GM18517 (cell line): ENCODE measurements at regions not wholly inside any gene's neighbourhood (a gene's known extent, or its start where the extent isn't known, plus 50 kb on each side); places are given as distances from the start of the nearest gene placed in this dataset.
"Not testable (repeated sequence)": the region's sequence is repeated elsewhere in the genome, so short reads cannot be mapped to it uniquely, and the experiment has no call there.

Source experiments
- ATAC-seq: cut with Tn5 transposase; IDR thresholded peaks from one replicate; pipeline ENCODE4 v1.9.1; 2021; ENCODE audit warnings: mild to moderate bottlenecking, moderate library complexity; ENCODE audit not compliant: unreplicated experiment

DNA sequence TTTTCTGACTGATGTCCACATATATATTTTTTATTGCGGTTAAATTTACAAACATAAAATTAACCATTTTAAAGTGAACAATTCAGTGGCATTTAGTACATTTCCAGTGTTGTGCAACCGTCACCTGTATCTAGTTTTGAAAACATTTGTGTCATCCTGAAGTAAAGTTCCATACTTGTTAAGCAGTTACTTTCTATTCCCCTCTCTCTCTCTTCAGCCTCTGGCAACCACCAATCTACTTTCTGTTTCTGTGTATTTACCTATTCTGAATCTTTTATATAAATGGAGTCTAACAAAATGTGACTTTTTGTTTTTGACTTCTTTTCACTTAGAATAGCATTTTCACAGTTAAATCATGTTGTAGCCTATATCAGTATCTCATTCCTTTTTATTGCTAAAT lies 480.1 kb upstream of the SMARCA2 start:
- ATAC-seq, result peak; percentile 63

DNA sequence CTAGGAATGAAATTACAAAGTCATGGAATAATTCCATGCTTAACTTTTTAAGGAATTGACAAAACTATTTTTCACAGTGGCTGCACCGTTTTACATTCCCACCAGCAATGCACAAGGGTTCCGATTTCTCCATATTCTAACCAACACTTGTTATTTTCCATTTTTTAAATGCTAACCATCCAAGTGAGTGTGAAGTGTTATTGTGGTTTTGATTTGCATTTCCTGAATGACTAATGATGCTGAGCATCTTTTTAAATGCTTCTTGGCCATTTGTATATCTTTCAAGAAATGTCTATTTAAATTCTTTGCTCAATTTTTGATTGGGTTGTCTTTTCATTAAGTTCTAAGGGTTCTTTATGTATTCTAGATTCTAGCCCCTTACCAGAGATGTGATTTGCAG lies 479.5 kb upstream of the SMARCA2 start:
- ATAC-seq, result no peak

DNA sequence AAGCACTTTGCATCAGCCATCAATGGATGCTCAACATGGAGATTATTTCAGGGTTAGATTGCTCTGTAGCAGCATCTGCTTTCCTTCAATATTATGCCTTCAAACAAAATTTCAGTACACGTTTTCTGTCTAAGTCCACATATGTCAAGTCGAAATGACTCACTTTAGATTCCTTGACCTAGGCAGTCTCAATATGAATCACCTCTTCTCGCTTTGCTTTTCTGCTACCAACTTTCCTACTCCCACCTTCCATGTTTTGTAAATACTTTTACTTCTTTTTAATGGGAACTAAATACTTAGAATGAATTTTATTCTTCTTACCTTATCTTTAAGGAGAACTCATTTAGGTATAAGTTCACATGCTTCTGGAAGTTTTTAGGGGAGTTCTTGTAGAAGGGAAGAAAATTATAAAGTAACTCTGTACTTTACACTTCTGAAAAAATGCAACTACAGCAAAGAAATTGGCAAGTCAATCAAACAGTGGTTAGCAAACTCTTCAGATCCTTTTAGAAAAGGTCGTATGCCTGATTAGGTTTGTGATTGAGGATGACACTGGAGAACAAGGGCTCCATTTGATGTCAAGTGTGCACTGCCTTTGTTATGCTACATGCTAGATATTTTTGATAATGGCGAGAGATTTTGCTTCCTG lies 478.5 kb upstream of the SMARCA2 start:
- peak; percentile 71 for ATAC-seq

DNA sequence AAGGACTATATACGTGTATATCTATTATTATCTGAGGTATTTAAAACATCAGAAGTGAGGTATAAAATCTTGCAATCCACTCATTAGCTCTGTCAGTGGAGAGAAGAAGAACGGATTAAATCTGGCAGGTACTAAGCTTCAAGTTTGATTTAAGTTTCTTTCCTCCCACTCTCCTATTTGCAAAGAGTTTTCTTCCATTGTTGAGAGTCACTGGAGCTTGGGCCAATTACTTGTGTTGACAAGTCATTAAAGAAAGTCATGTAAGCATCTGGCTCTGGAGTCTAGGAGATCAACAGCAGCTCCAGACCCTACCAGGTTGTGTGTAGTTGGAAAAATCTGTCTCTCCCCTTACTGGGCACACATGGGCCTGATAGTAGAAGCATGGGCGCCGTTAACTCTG lies 476.8 kb upstream of the SMARCA2 start:
- ATAC-seq, result no peak

DNA sequence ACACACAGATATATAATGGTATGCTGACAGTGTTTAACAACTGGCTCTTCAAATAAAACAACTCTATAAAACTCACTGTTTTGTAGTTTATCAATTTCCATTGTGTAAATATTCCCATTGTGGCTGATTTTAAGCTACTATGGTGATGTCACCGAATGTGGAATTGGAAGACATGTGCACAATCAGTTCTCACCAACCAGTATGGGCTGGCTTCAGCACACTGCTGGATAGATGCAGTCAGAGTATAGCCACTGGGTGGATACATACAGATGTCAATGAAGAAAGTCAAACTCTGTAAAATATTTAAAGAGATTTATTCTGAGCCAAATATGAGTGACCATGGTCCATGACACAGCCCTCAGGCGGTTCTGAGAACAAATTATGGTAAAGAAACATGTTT lies 475.9 kb upstream of the SMARCA2 start:
- ATAC-seq, result no peak

DNA sequence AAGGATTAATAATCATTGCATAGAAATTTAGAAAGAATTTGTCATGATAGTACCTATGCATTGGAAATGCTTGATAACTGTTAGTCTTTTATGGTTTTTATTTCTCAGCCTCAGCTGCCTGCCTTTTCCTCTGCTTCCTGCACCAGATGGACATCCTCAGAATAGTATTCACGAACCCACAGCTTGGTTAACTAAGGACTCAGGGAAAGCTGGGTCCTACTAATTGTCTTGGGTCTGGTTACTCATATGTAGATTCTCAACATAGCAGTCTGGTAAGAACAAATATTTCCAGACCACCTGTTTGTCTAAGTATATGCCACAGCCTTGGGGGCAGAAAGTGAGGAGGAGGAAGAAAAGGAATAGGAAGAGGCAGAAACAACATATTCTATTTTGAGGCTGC lies 464.5 kb upstream of the SMARCA2 start:
- ATAC-seq, result no peak

DNA sequence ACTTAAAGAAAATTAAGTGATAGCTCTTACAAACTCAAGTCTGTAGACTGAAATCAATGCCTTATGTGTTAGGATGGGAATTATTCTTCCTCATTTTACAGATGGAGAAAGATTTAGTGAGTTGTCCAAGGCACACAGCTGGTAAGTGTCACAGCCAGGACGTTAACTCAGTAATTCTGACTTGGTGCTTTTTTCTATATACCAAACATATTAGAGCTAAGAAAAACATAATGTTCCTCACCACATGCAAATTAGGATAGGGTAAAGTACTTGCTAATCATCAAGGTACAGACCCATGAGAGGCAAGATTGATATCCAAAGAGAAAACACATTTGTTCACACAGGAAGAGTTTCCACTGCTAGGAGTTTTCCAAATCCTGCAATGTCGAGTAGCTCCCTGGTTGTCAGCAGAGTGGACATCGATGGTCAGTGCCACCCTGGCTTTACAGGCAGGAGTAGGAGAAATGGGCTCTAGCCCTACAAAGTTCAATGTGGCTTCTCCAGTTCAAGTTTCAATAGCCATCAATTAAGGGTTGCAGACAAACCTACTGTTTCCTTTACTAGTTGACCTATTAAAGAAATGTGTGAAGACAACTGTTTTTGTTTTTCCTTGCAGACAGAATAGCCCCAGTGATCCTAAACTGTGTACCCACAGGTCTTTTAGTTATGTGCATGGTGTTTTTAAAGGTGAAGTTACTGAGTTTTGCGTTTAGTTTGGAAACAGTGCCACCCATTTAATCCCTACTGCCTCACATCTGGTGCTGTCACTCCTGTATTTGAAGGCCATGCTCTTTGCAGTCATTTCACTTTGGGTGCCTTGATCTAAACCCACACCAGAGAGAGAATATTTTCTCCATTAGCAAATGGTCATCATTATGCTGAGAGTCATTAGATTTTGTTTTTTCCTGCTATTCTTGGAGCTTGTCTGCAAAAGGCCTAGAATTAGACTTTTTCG lies 460.8 kb upstream of the SMARCA2 start:
- ATAC-seq, result peak; percentile 56

DNA sequence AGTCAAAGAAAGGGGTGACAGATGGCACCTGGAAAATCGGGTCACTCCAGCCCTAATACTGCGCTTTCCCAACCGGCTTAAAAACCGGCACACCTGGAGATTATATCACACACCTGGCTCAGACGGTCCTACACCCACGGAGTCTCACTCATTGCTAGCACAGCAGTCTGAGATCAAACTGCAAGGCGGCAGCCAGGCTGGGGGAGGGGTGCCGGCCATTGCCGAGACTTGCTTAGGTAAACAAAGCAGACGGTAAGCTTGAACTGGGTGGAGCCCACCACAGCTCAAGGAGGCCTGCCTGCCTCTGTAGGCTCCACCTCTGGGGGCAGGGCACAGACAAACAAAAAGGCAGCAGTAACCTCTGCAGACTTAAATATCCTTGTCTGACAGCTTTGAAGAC lies 456.5 kb upstream of the SMARCA2 start:
- ATAC-seq, result not testable (repeated sequence)

DNA sequence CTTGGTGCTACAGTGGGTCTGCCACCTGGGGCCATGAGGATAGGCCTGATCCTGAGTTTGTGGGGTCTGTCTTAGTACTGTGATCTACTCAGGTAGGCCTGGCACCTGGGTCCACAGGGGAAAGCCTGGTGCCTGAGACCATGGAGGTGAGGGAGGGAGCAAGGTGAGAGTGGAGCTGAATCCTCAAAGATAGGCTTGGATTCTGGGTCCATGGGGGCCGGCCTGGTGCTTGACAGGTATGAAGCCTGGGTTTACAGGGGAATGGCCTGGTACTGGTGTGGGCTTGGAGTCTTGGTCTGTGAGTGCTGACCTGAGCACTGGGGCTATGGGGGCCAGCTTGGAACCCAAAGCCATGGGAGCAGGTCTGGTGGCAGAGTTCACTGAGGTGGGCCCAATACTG lies 439.2 kb upstream of the SMARCA2 start:
- no peak for ATAC-seq

DNA sequence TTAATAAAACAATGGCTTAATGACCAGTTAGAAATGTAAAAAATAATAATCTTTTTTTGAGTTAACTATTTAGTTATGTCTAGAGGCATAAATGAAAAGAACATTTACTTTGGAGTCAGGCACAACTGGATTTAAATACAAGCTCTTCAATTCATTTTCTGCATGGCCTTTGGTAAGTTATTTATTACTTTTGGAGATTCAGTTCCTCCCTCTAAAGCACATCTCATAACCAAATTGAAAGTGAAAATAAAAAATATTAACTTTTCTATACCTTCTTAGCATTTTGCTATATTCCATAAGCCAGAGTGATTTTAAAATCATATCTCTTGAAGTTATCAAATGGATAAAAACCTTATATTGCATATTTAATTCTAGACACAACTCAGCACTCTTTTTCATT lies 434.9 kb upstream of the SMARCA2 start:
- ATAC-seq, result peak; percentile 95

DNA sequence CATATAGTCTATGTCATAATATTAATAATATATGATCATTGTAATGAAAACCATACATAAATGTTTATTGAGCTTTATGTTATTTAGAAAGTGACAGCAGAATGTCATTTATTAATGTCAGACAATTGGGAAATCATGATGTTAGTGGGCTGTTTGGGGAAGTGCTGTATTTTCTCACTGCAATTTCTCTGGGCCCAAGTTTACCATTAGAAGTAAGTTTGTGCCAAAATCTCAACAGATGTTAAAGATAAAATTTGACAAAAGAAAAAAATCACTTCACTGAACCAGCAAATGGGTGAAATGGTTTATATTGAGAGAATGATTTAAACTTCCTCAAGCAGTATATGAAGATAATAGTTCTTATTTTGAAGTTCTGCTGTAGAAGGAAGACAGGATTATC lies 433.2 kb upstream of the SMARCA2 start:
- no peak for ATAC-seq

DNA sequence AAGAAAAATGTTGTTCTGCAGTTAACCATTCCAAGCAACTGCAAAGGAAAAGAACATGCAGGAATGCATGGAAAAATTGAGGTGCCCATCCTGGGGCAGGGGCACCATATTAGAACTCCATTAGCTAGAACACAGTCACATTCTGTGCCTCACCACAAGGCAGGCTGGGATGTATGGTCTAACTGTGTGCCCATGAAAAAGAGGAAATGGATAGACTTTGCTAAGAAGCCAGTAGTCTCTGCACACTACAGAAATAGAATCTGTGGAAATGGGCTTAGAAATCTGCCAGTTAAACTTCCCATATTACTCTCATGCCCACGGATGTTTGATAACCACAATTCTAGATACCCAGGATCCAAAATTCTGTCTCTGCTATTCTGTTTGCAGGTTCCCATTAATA lies 423.8 kb upstream of the SMARCA2 start:
- no peak for ATAC-seq

DNA sequence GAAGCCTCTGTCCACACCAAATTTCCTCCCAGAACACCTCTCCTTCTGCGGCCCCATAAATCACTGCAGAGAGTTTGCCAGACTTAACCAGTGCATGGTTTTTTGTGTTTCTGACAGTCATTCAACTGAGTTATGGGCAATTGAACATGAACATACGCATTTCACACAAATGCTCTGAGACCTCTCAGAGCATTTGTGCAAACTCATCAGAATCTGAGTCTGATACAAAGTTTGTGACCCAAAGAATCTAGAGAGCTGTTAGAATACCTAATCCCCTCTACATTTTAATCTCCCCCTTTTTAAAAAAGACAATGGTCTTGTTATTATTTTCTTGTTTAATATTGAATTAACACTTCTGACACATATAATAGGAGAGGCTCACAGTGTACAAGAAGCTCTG lies 416.9 kb upstream of the SMARCA2 start:
- ATAC-seq, result no peak

DNA sequence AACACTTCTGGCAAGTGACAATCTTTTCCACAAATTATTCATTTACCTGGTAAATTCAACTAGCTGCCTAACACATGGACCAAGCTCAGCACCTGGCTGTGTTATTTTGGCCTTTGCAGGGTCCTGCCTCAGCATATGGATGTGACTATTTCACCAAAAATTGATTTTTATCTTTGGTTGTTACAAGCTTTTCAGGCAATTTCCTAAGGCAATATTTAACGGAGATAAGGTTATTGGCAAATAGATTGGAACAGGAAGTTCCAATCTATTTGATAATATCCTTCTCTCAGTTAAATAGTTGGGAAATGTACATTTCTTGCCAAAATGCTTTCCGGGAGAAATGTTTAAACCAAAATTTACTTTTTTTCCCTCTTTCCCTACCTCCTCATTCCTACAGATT lies 415.2 kb upstream of the SMARCA2 start:
- ATAC-seq, result no peak

DNA sequence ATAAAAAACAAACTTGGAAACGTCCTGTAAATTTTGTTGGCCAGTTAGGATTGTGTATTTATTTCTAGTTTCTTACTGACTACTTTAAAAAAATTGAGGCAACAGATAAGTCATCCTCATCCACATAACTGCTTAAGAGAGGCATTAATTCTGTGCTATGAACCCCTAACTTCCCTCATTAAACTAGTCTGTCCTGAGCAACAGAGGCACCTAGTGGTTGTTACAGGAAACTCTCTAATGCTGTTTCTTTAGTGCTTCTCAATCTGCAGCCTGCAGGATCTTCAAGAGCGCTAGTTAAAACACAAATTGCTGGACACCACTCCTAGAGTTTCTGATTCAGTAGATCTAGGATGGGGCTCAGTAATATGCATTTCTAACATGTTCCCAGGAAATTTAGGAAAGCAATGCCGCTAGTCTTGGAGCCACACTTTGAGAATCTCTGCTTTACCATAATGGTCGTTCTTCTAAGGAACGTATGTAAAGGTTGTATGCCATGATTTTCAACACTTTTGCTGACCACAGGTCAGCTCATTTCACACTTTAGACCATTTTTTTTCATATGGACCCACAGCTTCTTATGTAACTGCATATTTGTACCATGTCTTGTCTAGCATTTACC lies 410.1 kb upstream of the SMARCA2 start:
- peak; percentile 77 for ATAC-seq

DNA sequence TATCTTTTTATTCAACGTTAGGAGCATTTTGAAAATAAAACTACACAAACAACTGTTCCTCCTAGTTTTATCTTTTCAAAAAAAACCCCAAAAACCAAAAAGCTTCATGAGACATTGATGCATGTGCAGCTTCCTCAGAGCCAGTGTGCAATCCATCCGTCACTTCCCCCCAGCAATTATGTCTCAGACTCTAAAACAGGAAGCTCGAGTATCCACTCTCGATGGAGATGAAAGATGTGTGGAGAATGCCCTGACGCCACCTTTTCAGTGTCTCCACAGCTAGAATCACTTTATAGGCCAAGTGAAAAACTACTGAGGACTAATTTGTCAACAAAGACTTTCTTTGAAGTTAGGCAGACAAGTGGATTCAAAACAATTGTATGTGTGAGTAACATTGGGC lies 408.9 kb upstream of the SMARCA2 start:
- ATAC-seq, result no peak

DNA sequence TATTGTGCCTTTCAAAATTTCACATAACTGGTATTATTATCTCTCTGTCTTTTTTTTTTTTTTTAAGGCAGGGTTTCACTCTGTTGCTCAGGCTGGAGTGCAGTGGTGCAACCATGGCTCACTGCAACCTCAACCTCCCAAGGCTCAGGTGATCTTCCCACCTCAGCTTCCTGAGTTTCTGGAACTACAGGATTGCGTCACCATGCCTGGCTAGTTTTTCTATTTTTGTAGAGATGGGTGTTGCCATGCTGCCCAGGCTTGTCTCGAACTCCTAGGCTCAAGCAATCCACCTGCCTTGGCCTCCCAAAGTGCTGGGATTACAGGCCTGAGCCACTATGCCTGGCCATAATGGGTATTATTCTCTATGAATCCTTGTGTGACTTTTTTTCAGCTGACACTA lies 402.3 kb upstream of the SMARCA2 start:
- ATAC-seq, result no peak

DNA sequence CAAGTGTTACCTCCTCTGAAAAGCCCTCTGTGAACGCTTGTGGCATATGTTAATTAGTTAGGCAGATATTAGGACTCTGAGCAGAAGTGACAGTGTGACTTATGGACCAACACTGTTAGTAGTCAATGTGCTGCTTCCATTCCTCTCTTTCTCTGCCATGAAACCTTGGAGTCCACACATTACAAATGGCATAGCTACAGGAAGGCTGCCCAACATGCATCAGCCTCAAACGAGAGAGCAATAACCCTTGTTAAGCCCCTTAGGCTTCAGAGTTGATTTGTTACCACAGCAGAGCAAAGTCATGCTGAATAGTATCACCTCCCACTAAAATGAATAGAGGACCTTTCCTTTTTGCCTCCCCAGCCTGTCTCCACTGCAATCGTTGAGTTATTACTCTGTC lies 397.7 kb upstream of the SMARCA2 start:
- no peak for ATAC-seq

DNA sequence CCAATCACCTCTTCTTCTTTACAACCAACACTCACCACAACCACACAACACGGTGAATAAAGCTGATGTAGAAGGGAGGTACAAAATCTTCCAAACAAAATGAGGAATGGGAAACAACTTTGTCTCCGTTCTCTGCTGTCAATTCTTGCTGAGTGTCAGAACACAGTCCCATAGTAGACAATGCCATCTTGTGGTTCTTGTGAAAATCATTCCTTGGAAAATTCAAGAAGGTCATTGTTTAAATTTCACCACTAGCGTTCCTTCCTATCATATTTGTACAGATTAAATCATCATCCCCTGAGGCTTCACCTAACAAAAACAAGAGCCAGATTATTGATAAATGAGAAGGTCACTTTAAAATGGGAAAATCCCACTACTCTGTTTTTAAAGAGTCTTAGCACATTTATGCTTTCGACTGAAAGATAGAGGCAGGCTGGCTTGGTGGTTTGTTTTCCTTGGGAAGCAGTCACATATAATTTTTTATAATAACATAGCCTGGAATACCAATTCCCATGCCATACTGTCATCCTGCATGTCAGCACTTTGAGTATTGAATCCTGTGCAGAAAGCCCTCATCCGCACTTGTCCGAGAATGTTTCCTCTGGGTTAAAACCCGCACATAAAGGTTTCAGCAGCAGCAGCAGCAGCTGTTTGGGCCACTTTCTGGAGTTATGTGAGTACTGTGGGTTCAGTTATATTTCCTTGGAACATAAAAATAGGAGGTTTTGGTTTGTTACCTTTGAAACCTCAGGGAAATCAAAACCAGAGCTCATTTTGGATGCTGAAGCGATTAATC lies 395.0 kb upstream of the SMARCA2 start:
- ATAC-seq, result no peak

DNA sequence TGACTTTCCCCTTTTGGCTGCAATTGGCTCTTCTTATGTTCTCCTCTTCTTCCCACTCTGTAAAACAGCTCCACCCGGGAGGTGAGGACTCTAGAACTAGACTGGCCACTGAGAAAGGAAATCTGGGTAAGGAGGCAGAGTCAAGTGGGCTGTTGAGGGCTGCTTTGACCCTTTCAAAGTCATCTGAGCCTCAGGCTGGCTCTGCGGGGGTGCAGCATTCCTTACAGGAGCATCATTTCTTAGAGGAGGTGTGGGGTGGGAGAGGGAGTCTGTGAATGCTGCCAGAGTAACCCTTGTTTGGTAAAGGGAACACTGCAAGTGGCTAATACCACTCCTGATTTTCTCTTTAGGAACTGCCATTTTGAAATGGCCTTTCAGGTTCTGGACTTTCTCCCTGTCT lies 377.7 kb upstream of the SMARCA2 start:
- ATAC-seq, result no peak

DNA sequence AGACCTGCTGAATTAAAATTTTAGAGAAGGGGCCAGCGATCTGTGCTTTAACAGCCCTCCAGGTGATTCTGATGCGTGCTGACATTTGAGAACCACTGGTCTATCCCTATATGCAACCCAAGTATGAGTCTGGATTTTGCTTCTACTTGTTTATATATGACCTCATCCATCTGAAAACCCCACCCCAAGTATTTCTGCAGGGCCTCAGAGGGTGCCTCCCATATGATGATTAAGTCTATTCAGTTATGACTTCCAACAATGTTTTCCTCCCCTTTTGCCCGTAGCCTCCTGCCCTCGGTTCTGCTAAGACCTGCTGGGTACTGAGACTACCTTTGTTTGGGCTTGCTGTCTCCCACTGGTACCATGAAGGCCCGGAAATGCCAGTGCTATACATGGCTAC lies 376.0 kb upstream of the SMARCA2 start:
- no peak for ATAC-seq
